HL-60 (cell line): ENCODE measurements at regions not wholly inside any gene's neighbourhood (a gene's known extent, or its start where the extent isn't known, plus 50 kb on each side); places are given as distances from the start of the nearest gene placed in this dataset.

Experiments used
- DNase-seq, 2 experiments: peaks; one replicate each; pipeline ENCODE4 v3.0.0-alpha.2; 2010 to 2020; ENCODE audit warnings: low read depth in 1 of 2, low spot score in 1 of 2
- H3K27ac ChIP-seq: fragments of 250-450 bp; sonication (Bioruptor Pico); replicated peaks from 2 replicates; pipeline ENCODE4 v1.5.1; 2020; ENCODE audit warnings: mild to moderate bottlenecking, moderate library complexity
- H3K27me3 ChIP-seq: fragments of 250-450 bp; sonication (Bioruptor Pico); 2 replicates; pipeline ENCODE4 v1.5.1; 2021; ENCODE audit warnings: mild to moderate bottlenecking, moderate library complexity; ENCODE audit not compliant: insufficient read depth, poor library complexity, severe bottlenecking
- H3K4me3 ChIP-seq: replicated peaks from 2 replicates; pipeline ENCODE4 v1.5.1; 2011; ENCODE audit warnings: mild to moderate bottlenecking, control low read depth, low read length; ENCODE audit not compliant: insufficient read depth
- GABPA ChIP-seq: IDR thresholded peaks from 2 replicates; pipeline ENCODE4 v1.6.1; 2012; ENCODE audit warnings: low read depth
- POLR2AphosphoS5 ChIP-seq: IDR thresholded peaks from 2 replicates; pipeline ENCODE4 v1.6.1; 2012; ENCODE audit warnings: low read depth
- REST ChIP-seq: IDR thresholded peaks from 2 replicates; pipeline ENCODE4 v1.6.1; 2012; ENCODE audit warnings: low read depth; ENCODE audit not compliant: insufficient replicate concordance
- SPI1 ChIP-seq: IDR thresholded peaks from 2 replicates; pipeline ENCODE4 v1.6.1; 2012; ENCODE audit warnings: low read depth, mild to moderate bottlenecking, borderline replicate concordance
- TF ChIP-seq, protein P1 (sequence below): IDR thresholded peaks from one replicate; pipeline ENCODE4 v1.5.1; 2011; ENCODE audit warnings: low read length, control low read depth, inconsistent platforms; ENCODE audit not compliant: insufficient read depth

DNA sequence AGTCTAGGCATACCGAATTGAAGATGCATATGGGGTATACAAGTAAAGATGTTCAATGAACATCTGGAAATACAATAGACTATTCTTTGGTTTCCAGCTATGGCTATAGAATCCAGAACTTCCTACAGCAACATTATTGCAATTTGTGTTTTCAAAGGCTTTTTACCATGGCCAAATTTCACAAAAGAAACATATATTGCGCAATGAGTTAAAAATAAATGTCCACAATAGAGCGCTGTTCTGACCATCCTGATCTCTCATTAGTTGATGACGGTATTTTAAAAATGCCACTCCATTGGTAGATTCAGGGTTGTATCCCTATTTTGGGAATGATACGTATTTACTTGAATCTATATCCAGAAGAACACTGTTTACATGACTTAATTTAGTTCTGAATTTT, 139.2 kb downstream of the LINC00632 start:
- DNase-seq: no peak
- no peak overlapping the region for H3K27ac ChIP-seq

GRCh38 chrX:140860718-140861117, 141.7 kb upstream of the SPANXB1 start:
- Histone ChIP-seq H3K27ac (no peak overlapping the region), H3K4me3 (no peak overlapping the region), H3K27me3 (no peaks in the 10 kb centered on the region)
- no peak for TF ChIP-seq SPI1
- TF ChIP-seq POLR2AphosphoS5: no peak
- no peak for TF ChIP-seq GABPA
- DNase-seq: no peak

More for the DNA sequence above, 139.2 kb downstream of the LINC00632 start:
- Histone ChIP-seq H3K4me3 (no peak overlapping the region), H3K27me3 (no peaks in the 10 kb centered on the region)
- TF ChIP-seq, protein P1, sequence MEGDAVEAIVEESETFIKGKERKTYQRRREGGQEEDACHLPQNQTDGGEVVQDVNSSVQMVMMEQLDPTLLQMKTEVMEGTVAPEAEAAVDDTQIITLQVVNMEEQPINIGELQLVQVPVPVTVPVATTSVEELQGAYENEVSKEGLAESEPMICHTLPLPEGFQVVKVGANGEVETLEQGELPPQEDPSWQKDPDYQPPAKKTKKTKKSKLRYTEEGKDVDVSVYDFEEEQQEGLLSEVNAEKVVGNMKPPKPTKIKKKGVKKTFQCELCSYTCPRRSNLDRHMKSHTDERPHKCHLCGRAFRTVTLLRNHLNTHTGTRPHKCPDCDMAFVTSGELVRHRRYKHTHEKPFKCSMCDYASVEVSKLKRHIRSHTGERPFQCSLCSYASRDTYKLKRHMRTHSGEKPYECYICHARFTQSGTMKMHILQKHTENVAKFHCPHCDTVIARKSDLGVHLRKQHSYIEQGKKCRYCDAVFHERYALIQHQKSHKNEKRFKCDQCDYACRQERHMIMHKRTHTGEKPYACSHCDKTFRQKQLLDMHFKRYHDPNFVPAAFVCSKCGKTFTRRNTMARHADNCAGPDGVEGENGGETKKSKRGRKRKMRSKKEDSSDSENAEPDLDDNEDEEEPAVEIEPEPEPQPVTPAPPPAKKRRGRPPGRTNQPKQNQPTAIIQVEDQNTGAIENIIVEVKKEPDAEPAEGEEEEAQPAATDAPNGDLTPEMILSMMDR: no peak
- no peak for TF ChIP-seq SPI1
- TF ChIP-seq GABPA: no peak
- no peak for TF ChIP-seq POLR2AphosphoS5
- no peak for TF ChIP-seq REST

DNA sequence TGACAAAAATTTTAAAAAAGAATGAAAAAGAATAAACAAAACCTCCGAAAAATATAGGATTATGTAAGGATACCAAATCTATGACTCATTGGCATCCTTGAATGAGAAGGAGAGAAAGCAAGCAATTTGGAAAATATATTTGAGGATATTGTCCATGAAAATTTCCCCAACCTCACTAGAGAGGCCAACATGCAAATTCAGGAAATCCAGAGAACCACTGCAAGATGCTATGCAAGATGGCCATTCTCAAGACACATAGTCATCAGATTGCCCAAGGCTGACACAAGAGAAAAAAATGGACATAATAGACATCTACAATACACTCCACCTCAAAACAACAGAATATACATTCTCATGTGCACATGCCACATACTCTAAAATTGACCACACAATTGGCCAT, 135.9 kb upstream of the SPANXB1 start:
- no peak for DNase-seq
- Histone ChIP-seq H3K4me3 (no peak overlapping the region), H3K27me3 (no peaks in the 10 kb centered on the region), H3K27ac (no peak overlapping the region)
- no peak for TF ChIP-seq GABPA
- TF ChIP-seq REST: no peak
- no peak for TF ChIP-seq SPI1
- TF ChIP-seq, protein P1: no peak
- TF ChIP-seq POLR2AphosphoS5: no peak

GRCh38 chrX:140912606-140913005, 89.8 kb upstream of the SPANXB1 start:
- TF ChIP-seq GABPA: no peak
- no peak for TF ChIP-seq SPI1
- TF ChIP-seq, protein P1: no peak
- no peak for TF ChIP-seq REST
- no peak for TF ChIP-seq POLR2AphosphoS5
- H3K4me3 ChIP-seq: no peak overlapping the region
- H3K27me3 ChIP-seq: no peaks in the 10 kb centered on the region
- H3K27ac ChIP-seq: no peak overlapping the region
- no peak for DNase-seq
